ENCODE measurements at regions not wholly inside any gene's neighbourhood (a gene's known extent, or its start where the extent isn't known, plus 50 kb on each side); places are given as distances from the start of the nearest gene placed in this dataset.

DNA sequence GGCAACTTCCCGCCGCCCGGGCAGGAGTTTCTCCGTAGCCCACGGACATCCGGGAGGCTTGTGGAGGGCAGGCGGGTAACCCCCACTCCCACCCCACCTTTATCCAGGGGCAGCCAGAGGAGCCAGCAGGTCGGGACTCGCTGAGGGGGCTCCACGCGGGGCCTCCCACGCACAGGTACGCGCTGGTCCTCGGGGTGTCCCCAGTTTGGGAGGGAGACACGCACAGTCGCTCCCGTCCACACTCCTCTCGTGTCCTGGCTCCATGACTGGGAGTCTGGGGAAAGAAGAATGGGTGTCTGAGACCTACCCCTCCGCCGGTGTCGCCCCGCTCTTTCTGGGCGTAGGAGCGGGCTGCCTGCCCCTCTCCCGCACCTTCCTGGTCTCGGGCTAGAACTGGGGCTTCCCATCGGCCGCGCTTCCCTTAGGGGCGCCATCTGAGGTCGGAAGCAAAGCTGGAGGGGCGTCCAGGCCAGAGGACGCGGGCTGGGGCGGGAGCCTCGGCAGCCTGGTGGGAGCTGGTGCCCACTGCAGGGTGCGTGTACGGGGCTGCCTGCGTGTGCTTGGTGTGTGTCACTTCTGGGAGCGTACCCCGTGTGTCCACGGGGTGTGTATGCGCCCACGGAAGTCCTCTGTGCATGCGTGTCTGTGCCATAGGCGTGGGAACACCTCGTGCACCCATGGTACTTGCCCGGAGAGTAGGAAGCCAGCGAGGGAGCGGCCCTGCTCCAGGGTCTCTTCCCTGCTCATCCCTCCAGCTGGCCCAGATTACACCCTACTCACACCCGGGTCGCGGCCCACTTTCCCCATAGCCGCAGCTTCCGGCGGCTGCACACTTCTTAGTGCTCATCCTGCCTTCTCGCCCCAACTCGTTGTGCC lies 73.0 kb upstream of the LEP start:
- no peak for DNase-seq (ENCODE audit: low read depth)

DNA sequence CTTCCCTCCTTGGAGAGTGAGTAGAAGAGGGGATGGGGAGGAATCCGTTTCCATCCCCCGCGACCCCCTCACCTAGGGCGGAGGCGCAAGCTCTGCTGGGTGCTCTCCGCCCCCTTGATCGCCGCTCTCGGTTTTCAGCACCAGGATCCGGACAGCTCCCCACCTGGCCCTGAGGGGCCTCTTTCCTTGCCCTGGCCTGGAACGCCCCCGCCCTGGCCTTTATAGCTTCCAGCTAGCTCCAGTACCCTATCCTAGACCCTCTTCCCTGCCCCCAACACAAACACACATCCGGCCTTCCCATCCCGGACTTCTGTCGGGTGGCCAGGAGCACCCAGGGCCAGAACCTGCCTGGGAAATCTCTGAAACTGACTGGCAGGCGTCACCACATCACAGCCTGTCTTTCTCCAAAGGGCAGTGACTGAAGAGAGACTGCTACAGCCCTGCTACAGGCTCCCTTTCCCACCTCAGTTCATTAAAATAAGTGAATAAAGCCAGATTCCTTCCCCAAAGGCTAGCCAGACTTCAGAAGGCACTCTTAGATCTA lies 72.3 kb upstream of the LEP start:
- DNase-seq (ENCODE audit: low read depth): no peak

GRCh38 chr7:128170461-128170860 lies 70.6 kb upstream of the LEP start:
- DNase-seq (ENCODE audit: low read depth): no peak

DNA sequence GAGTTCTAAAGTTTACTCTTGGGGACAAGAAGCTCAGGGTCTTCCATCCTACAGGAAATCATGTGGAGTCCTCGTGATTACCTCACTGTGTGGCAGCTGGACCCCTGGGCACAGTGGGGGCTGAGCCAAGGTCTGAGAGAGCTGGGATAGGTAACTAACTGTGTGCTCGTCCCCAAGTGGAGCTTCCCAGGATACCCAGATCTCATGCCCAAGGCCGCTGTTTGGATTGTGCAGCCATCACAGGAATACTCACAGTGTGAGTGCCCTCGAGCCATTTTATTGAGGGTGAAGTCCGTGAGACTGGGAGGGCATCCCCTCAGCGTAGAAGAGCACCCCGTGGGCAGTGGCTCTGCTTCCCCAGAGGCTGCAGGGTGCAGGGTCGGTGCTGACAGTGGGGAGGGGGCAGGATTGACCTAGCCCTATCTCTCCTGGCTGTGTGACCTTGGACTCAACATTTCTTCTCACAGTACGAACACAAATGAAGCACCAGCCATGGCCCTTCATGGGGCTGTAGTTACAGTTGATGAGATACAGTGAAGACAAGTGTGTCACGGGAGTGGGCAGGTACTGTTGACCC lies 69.6 kb upstream of the LEP start:
- DNase-seq (ENCODE audit: low read depth): no peak

DNA sequence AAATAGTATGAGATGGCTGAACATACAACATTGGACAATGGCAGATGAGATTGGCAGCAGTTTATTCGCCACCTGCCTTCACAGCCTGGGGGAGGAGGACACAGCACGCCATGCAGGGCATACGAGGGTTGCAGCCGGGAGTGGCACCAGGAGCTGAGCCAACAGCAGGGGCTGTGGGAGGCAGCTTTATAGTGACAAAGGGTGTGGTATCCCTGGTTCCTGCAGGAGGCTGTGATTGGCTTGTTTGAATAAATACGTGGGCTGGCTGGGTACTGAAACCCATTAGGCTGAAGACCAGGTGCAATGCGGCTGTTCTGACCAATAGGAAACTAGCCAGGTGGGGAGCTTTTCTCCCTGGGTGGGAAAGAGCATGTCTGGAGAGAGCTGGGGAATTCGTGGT lies 68.9 kb upstream of the LEP start:
- no peak for DNase-seq (ENCODE audit: low read depth)

- DNase-seq (ENCODE audit: low read depth): no peak
These were observed 68.1 kb upstream of the LEP start for GRCh38 chr7:128172963-128173362.

GRCh38 chr7:128174386-128174785 lies 66.7 kb upstream of the LEP start:
- no peak for DNase-seq (ENCODE audit: low read depth)

DNA sequence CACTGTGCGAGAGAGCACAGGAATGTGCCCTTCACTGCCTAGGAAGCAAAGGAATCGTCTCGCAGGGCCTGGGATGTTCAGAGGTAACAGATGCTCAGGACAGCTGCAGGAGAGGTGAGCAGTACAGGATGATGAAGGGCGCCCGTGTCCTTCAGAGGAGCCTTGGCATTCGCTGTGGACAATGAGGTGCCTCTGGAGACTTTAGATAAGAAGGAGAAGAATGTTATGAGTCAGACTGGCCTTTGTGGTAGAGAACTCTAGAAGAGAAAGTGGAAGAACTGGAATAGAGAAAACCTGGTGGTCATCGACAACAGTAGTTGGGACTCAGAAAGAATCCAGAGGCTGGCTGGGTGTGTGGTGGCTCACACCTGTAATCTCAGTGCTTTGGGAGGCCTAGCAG lies 64.4 kb upstream of the LEP start:
- no peak for DNase-seq (ENCODE audit: low read depth)

DNA sequence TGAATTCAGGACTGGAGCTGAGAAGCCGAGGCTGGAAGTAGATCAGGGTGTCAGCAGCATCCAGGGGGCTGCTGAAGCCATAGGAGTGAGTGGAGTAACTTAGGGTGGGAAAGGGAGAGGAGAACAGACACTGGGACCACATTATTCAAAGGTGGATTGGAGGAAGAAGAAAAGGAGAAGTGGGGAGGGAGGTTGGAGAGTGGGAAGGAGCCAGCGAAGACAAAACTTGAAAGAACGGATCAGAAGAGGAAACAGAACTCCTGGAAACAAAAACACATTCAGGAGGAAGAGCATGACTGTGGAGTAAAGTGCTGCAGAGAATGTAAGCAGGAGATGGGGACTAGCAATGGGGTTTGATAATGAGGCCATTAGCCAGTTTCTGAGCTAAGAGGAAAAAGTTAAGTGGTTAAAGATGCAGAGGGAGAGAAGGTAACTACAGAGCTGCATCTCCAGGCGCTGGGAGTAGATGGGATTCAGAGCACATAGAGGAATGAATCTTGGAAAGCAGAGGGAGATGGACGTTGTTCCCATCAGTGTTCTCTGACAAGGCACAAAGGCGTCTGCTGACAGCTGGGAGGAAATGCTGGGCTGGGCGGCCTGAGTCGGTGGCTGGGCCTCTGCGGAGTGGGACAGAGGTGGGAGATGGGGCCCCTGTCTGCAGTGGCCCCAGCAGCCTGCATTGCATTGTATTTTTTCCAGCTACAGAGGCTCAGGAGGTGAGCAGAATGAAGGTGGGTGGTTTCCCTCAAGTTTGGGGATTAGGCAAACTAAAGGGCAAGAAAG lies 63.1 kb upstream of the LEP start:
- DNase-seq (ENCODE audit: low read depth): no peak

DNA sequence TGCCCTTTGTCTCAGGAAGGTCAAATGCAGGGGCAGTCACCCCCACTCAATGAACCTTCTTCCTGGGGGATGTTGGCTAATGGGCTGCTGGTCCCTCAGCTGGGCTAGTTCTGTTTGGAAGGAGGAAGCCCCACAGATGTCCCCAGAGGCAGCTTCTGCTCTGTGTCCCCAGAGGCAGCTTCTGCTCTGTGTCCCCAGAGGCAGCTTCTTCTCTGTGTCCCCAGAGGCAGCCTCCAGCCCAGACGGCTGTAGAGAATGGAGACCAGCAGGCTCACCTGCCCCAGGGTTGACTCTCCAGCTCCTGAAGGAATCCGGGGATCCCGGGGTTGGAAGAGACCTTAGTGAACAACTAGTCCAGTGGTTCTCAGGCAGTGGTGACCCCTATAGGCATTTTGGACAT lies 62.5 kb upstream of the LEP start:
- DNase-seq (ENCODE audit: low read depth): no peak

DNA sequence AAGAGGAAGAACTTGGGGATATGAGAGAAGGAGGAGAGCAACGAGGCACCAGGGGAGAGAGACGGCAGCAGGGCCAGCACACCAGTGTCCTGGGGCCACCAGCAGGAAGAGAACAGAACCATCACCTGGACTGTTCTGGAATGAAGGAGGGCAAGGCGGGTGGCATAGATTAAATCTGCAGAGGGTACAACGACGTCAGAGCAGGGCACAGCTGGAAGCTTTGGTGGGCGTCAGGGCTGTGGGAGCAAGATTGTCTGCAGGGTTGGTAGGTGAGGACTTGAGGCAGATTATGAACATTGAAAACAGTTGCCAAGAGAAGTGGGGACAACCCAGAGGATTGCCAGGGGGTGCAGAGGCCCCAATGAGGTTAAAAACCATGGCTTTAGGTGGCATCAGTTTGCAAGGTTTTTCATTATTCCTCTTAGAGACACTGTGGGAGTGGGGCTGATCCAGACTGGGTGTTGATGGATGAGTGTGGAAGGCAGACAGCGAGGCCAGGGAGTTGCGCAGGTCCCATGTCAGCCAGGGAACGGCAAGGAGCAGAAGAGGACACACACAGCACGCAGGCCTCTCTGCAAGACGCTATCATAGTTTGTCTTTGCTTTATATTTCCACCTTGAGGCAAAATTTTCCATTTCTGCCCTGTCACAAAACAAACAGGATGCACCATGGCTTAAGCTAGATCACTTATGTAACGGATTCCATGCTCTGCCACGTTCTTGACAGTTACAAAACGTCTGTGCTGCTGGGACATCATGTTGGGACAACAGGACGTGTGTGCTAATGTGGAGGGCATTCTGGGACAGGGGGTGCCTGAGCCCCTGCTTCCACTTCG lies 52.5 kb upstream of the LEP start:
- no peak for DNase-seq (ENCODE audit: low read depth)

DNA sequence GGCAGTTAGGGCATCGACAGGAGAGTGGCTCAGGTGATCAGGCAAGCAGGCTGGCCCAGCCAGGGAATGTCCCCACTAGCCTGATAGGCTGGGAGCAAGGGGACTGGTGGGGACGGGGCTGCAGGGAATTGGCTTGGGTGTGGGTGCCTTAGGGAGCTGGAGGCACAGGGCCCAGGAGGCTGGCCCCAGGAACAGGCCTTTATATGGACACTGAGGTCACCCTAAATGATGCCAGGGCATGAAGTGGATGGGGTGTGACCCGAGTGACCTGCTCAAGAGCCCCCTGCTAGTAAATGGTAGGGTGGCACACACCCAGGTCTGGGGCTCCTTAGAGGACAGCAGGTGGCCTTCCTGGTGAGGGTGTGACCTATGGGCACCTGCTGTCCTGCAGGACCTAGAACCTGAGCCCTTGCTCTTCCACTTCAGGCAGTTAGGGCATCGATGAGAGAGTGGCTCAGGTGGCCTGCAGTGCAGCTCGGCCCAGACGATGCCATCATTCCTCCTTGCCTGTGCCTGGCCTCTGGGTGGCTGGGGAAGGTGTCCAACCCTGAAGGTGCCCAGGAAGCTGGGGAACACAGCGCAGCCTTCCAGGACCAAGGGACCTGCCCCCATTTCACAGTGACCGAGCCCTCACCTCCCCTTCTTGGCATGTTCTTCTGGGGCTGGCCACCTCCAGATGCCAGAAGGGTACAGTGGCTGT lies 51.7 kb upstream of the LEP start:
- DNase-seq (ENCODE audit: low read depth): no peak

DNA sequence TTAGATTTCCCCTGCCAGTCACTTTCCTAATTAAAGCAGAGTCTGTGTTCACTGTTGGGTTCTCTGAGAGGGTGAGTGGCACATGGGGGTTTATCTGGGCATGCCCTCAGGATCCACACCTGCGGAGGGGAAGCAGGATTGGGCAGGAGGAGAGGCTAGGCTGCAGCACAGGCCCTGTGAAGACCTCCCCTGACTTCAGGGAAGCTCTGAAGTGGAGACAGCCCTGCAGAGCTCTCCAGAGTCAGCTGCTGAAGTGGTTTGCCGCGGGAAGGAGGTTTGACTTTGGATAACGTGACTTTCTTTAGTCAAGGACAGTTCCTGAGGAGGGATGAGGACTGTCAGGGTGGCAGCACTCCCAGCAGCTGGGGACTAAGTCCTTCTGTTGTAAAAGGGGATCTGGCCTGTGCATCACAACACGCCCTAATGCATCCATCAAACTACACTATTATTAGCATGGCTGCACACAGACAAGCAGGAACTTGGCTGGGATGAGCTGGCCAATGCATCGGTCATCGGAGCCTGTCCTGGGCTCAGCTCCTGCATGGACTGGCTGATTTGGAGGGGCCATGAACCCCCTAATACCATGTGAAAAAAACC lies 50.9 kb upstream of the LEP start:
- no peak for DNase-seq (ENCODE audit: low read depth)

- DNase-seq (ENCODE audit: low read depth): no peak
These were observed 49.8 kb upstream of the LEP start for GRCh38 chr7:128191136-128191844.
